Uterus (tissue), 3 donors: ENCODE measurements at regions not wholly inside any gene's neighbourhood (a gene's known extent, or its start where the extent isn't known, plus 50 kb on each side); places are given as distances from the start of the nearest gene placed in this dataset.
"Not testable (repeated sequence)": the region's sequence is repeated elsewhere in the genome, so short reads cannot be mapped to it uniquely, and the experiment has no call there.

ENCODE experiments used
- DNase-seq, 2 donors: peaks; one replicate each; pipeline ENCODE4 v3.0.0-alpha.2; 2019 to 2020
- H3K27ac ChIP-seq, 2 donors: fragments of 200-600 bp; sonication (generic); 1 replicate in 1 of 2; 2 replicates in 1 of 2; pipeline ENCODE4 v1.5.1; 2016 to 2018
- H3K27me3 ChIP-seq, 2 donors: fragments of 200-600 bp; sonication (generic); one replicate each; pipeline ENCODE4 v1.5.1; 2018 to 2019; ENCODE audit warnings: control low read depth in 1 of 2
- H3K36me3 ChIP-seq, 2 donors: fragments of 200-600 bp; sonication (generic); one replicate each; pipeline ENCODE4 v1.5.1; 2019; ENCODE audit warnings: control low read depth in 1 of 2
- H3K4me1 ChIP-seq, 2 donors: fragments of 200-600 bp; sonication (generic); one replicate each; pipeline ENCODE4 v1.5.1; 2018 to 2019; ENCODE audit warnings: control low read depth in 1 of 2
- H3K4me3 ChIP-seq, 2 donors: fragments of 200-600 bp; sonication (generic); 1 replicate in 1 of 2; 2 replicates in 1 of 2; pipeline ENCODE4 v1.5.1; 2018 to 2019; ENCODE audit warnings: mild to moderate bottlenecking in 1 of 2
- H3K9me3 ChIP-seq, 2 donors: fragments of 200-600 bp; sonication (generic); one replicate each; pipeline ENCODE4 v1.5.1; 2019; ENCODE audit warnings: control low read depth in 1 of 2
- CTCF ChIP-seq, 4 experiments: fragments of 200-600 bp in 2 of 4; fragments of 450-650 bp in 2 of 4; sonication (generic) in 2 of 4; IDR thresholded peaks; one replicate each; pipeline ENCODE4 v1.5.1; 2016 to 2019; ENCODE audit warnings: antibody characterized with exemption in 4 of 4, mild to moderate bottlenecking in 2 of 4, moderate library complexity in 1 of 4
- POLR2A ChIP-seq, 2 donors: fragments of 450-650 bp; IDR thresholded peaks; one replicate each; pipeline ENCODE4 v1.6.1; 2016; ENCODE audit warnings: antibody characterized with exemption in 2 of 2, mild to moderate bottlenecking in 1 of 2, moderate library complexity in 1 of 2
- intact Hi-C: fragments of 100-400 bp; cut with DNase I; formaldehyde crosslinking; loops from one replicate; pipeline ENCODE4 v1.15.1; 2023; ENCODE audit warnings: low total_unique reads
- donor health status: DM: yes; HTN: yes; CAD: no.

DNA sequence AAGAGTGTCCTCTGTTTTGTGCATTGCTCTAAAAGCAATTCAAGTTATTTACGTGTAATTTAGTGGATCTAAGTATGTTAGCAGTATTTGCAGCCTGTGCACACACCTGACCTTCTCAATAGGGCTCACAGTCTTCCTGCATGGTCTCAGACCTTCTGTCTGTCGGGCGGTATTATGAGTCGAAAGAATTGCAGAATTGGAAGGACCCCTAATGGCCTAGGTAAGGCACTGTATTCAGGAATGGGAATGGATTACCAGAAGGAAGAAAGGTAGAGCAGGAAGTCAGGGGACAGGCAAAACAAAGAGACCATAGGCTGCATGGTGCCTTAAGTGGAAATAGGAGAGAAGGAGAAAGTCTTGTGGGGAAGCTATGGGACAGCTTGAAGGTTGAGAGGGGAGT lies 341.6 kb downstream of the VRK1 start:
- no peaks in the 10 kb centered on the region for H3K27me3 ChIP-seq
- H3K9me3 ChIP-seq, result no peaks in the 10 kb centered on the region
- DNase-seq, result no peak
- no peaks in the 10 kb centered on the region for H3K36me3 ChIP-seq
- intact Hi-C loops, result no loop called here
- TF ChIP-seq POLR2A (IDR thresholded peaks at IDR 0.05) (no peak), CTCF (IDR thresholded peaks at IDR 0.05) (no peak)
- no peak overlapping the region for H3K4me3 ChIP-seq
- H3K4me1 ChIP-seq, result no peaks in the 10 kb centered on the region
- H3K27ac ChIP-seq, result no peak overlapping the region

GRCh38 chr14:97143011-97143410 lies 345.8 kb downstream of the VRK1 start:
- DNase-seq, result no peak

GRCh38 chr14:97143456-97143855 lies 346.3 kb downstream of the VRK1 start:
- intact Hi-C loops, result no loop called here

More at GRCh38 chr14:97143011-97143410, 345.8 kb downstream of the VRK1 start:
- H3K36me3 ChIP-seq, result no peaks in the 10 kb centered on the region
- no peak overlapping the region for H3K4me3 ChIP-seq
- intact Hi-C loops, result no loop called here
- no peaks in the 10 kb centered on the region for H3K9me3 ChIP-seq
- H3K27ac ChIP-seq, result no peak overlapping the region
- TF ChIP-seq CTCF (IDR thresholded peaks at IDR 0.05) (no peak), POLR2A (IDR thresholded peaks at IDR 0.05) (no peak)
- no peaks in the 10 kb centered on the region for H3K4me1 ChIP-seq
- H3K27me3 ChIP-seq, result no peaks in the 10 kb centered on the region

GRCh38 chr14:97148021-97148420 lies 350.8 kb downstream of the VRK1 start:
- intact Hi-C loops, DNase-seq, H3K36me3 ChIP-seq: not testable (repeated sequence)

More at GRCh38 chr14:97143456-97143855, 346.3 kb downstream of the VRK1 start:
- H3K27me3 ChIP-seq, result no peaks in the 10 kb centered on the region
- H3K4me3 ChIP-seq, result no peak overlapping the region
- H3K36me3 ChIP-seq, result no peaks in the 10 kb centered on the region
- DNase-seq, result no peak
- H3K4me1 ChIP-seq, result no peaks in the 10 kb centered on the region
- H3K9me3 ChIP-seq, result no peaks in the 10 kb centered on the region
- H3K27ac ChIP-seq, result no peak overlapping the region
- TF ChIP-seq POLR2A (IDR thresholded peaks at IDR 0.05) (no peak), CTCF (IDR thresholded peaks at IDR 0.05) (no peak)

GRCh38 chr14:97149775-97150174 lies 352.6 kb downstream of the VRK1 start:
- Histone ChIP-seq H3K4me1 (no peaks in the 10 kb centered on the region), H3K4me3 (no peak overlapping the region), H3K36me3 (no peaks in the 10 kb centered on the region), H3K27ac (no peak overlapping the region), H3K27me3 (no peaks in the 10 kb centered on the region), H3K9me3 (no peaks in the 10 kb centered on the region)
- intact Hi-C loops, result no loop called here
- DNase-seq, result no peak
- TF ChIP-seq CTCF (IDR thresholded peaks at IDR 0.05) (no peak), POLR2A (IDR thresholded peaks at IDR 0.05) (no peak)

More at GRCh38 chr14:97148021-97148420, 350.8 kb downstream of the VRK1 start:
- not testable (repeated sequence) for H3K4me3 ChIP-seq, H3K27ac ChIP-seq, H3K4me1 ChIP-seq, H3K27me3 ChIP-seq, H3K9me3 ChIP-seq

DNA sequence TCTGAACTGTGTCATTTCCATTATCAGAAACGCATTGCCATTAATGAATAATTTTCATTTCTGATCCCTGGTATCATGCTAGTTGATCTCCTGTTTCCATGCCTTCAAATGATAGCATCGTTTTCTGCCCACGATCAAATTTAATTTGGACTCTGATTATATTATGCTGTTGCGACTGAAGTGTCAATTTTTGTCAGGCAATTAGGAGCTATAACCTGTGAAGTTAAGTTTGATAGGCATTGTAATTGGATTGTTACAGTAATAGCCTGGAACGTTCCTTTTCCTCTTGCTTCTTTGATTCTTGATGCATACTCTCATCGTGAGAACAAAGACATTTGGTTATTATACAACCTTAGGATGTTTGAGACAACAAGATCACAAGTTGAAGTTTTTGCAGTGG lies 356.3 kb downstream of the VRK1 start:
- TF ChIP-seq CTCF (IDR thresholded peaks at IDR 0.05), result no peak
- no peak for TF ChIP-seq POLR2A (IDR thresholded peaks at IDR 0.05)
- intact Hi-C loops, result no loop called here
- Histone ChIP-seq H3K9me3 (no peaks in the 10 kb centered on the region), H3K36me3 (no peaks in the 10 kb centered on the region), H3K4me3 (no peak overlapping the region), H3K4me1 (no peaks in the 10 kb centered on the region), H3K27me3 (no peaks in the 10 kb centered on the region), H3K27ac (no peak overlapping the region)
- DNase-seq, result no peak
